ENCODE measurements at regions not wholly inside any gene's neighbourhood (a gene's known extent, or its start where the extent isn't known, plus 50 kb on each side); places are given as distances from the start of the nearest gene placed in this dataset.

GRCh38 chr14:71190770-71191374 lies 283.6 kb downstream of the PCNX1 start:
- TF ChIP-seq CTCF (IDR thresholded peaks at IDR 0.05; ENCODE audit: insufficient read depth, low read length) = no peak
- TF ChIP-seq, protein P1, sequence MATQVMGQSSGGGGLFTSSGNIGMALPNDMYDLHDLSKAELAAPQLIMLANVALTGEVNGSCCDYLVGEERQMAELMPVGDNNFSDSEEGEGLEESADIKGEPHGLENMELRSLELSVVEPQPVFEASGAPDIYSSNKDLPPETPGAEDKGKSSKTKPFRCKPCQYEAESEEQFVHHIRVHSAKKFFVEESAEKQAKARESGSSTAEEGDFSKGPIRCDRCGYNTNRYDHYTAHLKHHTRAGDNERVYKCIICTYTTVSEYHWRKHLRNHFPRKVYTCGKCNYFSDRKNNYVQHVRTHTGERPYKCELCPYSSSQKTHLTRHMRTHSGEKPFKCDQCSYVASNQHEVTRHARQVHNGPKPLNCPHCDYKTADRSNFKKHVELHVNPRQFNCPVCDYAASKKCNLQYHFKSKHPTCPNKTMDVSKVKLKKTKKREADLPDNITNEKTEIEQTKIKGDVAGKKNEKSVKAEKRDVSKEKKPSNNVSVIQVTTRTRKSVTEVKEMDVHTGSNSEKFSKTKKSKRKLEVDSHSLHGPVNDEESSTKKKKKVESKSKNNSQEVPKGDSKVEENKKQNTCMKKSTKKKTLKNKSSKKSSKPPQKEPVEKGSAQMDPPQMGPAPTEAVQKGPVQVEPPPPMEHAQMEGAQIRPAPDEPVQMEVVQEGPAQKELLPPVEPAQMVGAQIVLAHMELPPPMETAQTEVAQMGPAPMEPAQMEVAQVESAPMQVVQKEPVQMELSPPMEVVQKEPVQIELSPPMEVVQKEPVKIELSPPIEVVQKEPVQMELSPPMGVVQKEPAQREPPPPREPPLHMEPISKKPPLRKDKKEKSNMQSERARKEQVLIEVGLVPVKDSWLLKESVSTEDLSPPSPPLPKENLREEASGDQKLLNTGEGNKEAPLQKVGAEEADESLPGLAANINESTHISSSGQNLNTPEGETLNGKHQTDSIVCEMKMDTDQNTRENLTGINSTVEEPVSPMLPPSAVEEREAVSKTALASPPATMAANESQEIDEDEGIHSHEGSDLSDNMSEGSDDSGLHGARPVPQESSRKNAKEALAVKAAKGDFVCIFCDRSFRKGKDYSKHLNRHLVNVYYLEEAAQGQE (IDR thresholded peaks at IDR 0.05; ENCODE audit: insufficient replicate concordance, low read depth) = no peak
- no peak for TF ChIP-seq POLR2AphosphoS5 (IDR thresholded peaks at IDR 0.05; ENCODE audit: low read depth)
- no peak for TF ChIP-seq GABPA (IDR thresholded peaks at IDR 0.05; ENCODE audit: low read depth)
